Suprapubic skin (tissue), 2 donors: ENCODE measurements at regions not wholly inside any gene's neighbourhood (a gene's known extent, or its start where the extent isn't known, plus 50 kb on each side); places are given as distances from the start of the nearest gene placed in this dataset.

ENCODE experiments used
- EP300 ChIP-seq: sonication (generic); formaldehyde crosslinking; IDR thresholded peaks from one replicate; pipeline ENCODE4 v1.6.1; 2017; ENCODE audit warnings: antibody characterized with exemption
- POLR2A ChIP-seq, 2 donors: fragments of 450-650 bp; IDR thresholded peaks; one replicate each; pipeline ENCODE4 v1.6.1; 2017; ENCODE audit warnings: antibody characterized with exemption in 2 of 2, mild to moderate bottlenecking in 2 of 2, moderate library complexity in 2 of 2

GRCh38 chr1:218679988-218680748 lies 335.0 kb downstream of the TGFB2 start:
- no peak for TF ChIP-seq POLR2A (IDR thresholded peaks at IDR 0.05)
- no peak for TF ChIP-seq EP300
